ENCODE measurements at regions not wholly inside any gene's neighbourhood (a gene's known extent, or its start where the extent isn't known, plus 50 kb on each side); places are given as distances from the start of the nearest gene placed in this dataset.

DNA sequence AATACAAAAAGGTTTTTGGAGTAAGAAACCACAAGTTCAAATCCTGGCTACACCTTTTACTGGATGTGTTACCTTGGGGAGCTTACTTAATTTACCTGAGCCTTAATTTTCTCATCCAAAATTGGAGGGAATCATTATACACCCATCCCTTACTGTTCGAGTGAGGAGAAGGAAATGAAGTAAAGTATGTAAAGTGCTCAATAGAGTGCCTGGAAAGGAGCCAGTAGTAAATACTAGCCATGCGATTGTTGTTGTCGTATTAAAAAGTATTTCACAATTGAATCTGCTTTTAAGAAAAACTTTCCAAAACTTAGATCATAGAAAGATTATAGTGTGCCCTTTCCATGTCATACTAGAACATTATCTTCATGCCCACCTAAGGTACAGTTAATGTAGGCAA, 124.5 kb downstream of the ATXN3L start:
- TF ChIP-seq CTCF (IDR thresholded peaks at IDR 0.05) (no peak), POLR2A (IDR thresholded peaks at IDR 0.05) (no peak)
